ENCODE measurements at regions not wholly inside any gene's neighbourhood (a gene's known extent, or its start where the extent isn't known, plus 50 kb on each side); places are given as distances from the start of the nearest gene placed in this dataset.
"Not testable (repeated sequence)": the region's sequence is repeated elsewhere in the genome, so short reads cannot be mapped to it uniquely, and the experiment has no call there.

- no peak for DNase-seq (ENCODE audit: low read depth, low spot score)
- no peak overlapping the region for H3K4me3 ChIP-seq (ENCODE audit: low read length)
Observed at GRCh38 chr2:77713412-77713811, 191.2 kb upstream of the LRRTM4 start.

- no peak for DNase-seq (ENCODE audit: low read depth, low spot score)
- no peak overlapping the region for H3K4me3 ChIP-seq (ENCODE audit: low read length)
Observed at GRCh38 chr2:77720115-77720514, 197.9 kb upstream of the LRRTM4 start.

GRCh38 chr2:77721593-77721992 lies 199.4 kb upstream of the LRRTM4 start:
- no peak overlapping the region for H3K4me3 ChIP-seq (ENCODE audit: low read length)
- DNase-seq (ENCODE audit: low read depth, low spot score) = no peak

GRCh38 chr2:77725045-77725444 lies 202.9 kb upstream of the LRRTM4 start:
- H3K4me3 ChIP-seq (ENCODE audit: low read length) = no peak overlapping the region
- DNase-seq (ENCODE audit: low read depth, low spot score) = no peak

GRCh38 chr2:77734662-77735340 lies 212.6 kb upstream of the LRRTM4 start:
- not testable (repeated sequence) for H3K4me3 ChIP-seq (ENCODE audit: low read length); DNase-seq (ENCODE audit: low read depth, low spot score)

- no peak for DNase-seq (ENCODE audit: low read depth, low spot score)
- H3K4me3 ChIP-seq (ENCODE audit: low read length) = no peak overlapping the region
Observed at GRCh38 chr2:77737236-77737635, 215.1 kb upstream of the LRRTM4 start.

GRCh38 chr2:77746780-77747179 lies 224.6 kb upstream of the LRRTM4 start:
- DNase-seq (ENCODE audit: low read depth, low spot score) = no peak
- H3K4me3 ChIP-seq (ENCODE audit: low read length) = no peak overlapping the region

- H3K4me3 ChIP-seq (ENCODE audit: low read length); DNase-seq (ENCODE audit: low read depth, low spot score): not testable (repeated sequence)
Observed at GRCh38 chr2:77753710-77754345, 231.7 kb upstream of the LRRTM4 start.

- DNase-seq (ENCODE audit: low read depth, low spot score) = no peak
- H3K4me3 ChIP-seq (ENCODE audit: low read length) = no peak overlapping the region
Observed at GRCh38 chr2:77767388-77768076, 245.4 kb upstream of the LRRTM4 start.

- H3K4me3 ChIP-seq (ENCODE audit: low read length) = no peak overlapping the region
- DNase-seq (ENCODE audit: low read depth, low spot score) = no peak
Observed at GRCh38 chr2:77768508-77768907, 246.3 kb upstream of the LRRTM4 start.

- DNase-seq (ENCODE audit: low read depth, low spot score) = no peak
- no peak overlapping the region for H3K4me3 ChIP-seq (ENCODE audit: low read length)
Observed at GRCh38 chr2:77778917-77779316, 256.7 kb upstream of the LRRTM4 start.

GRCh38 chr2:77793500-77793899 lies 271.3 kb upstream of the LRRTM4 start:
- not testable (repeated sequence) for DNase-seq (ENCODE audit: low read depth, low spot score); H3K4me3 ChIP-seq (ENCODE audit: low read length)

GRCh38 chr2:77796397-77796796 lies 274.2 kb upstream of the LRRTM4 start:
- DNase-seq (ENCODE audit: low read depth, low spot score) = no peak

GRCh38 chr2:77797088-77797487 lies 274.9 kb upstream of the LRRTM4 start:
- DNase-seq (ENCODE audit: low read depth, low spot score) = no peak
- no peak overlapping the region for H3K4me3 ChIP-seq (ENCODE audit: low read length)

More at GRCh38 chr2:77796397-77796796, 274.2 kb upstream of the LRRTM4 start:
- H3K4me3 ChIP-seq (ENCODE audit: low read length) = no peak overlapping the region

- no peak for DNase-seq (ENCODE audit: low read depth, low spot score)
- H3K4me3 ChIP-seq (ENCODE audit: low read length) = no peak overlapping the region
Observed at GRCh38 chr2:77800410-77800809, 278.2 kb upstream of the LRRTM4 start.

- no peak for DNase-seq (ENCODE audit: low read depth, low spot score)
- no peak overlapping the region for H3K4me3 ChIP-seq (ENCODE audit: low read length)
Observed at GRCh38 chr2:77807531-77808215, 285.5 kb upstream of the LRRTM4 start.

GRCh38 chr2:77808599-77808998 lies 286.4 kb upstream of the LRRTM4 start:
- DNase-seq (ENCODE audit: low read depth, low spot score) = no peak
- H3K4me3 ChIP-seq (ENCODE audit: low read length) = no peak overlapping the region

- no peak overlapping the region for H3K4me3 ChIP-seq (ENCODE audit: low read length)
- DNase-seq (ENCODE audit: low read depth, low spot score) = no peak
Observed at GRCh38 chr2:77813599-77813998, 291.4 kb upstream of the LRRTM4 start.

GRCh38 chr2:77816618-77817017 lies 294.4 kb upstream of the LRRTM4 start:
- H3K4me3 ChIP-seq (ENCODE audit: low read length) = no peak overlapping the region
- no peak for DNase-seq (ENCODE audit: low read depth, low spot score)

GRCh38 chr2:77818186-77818585 lies 296.0 kb upstream of the LRRTM4 start:
- no peak for DNase-seq (ENCODE audit: low read depth, low spot score)
- no peak overlapping the region for H3K4me3 ChIP-seq (ENCODE audit: low read length)
